Amygdala (tissue), 56 donors: ENCODE measurements at regions not wholly inside any gene's neighbourhood (a gene's known extent, or its start where the extent isn't known, plus 50 kb on each side); places are given as distances from the start of the nearest gene placed in this dataset.
A peak's percentile ranks its signal among the peaks of the same experiment; 100 is the strongest.
"Not testable (repeated sequence)": the region's sequence is repeated elsewhere in the genome, so short reads cannot be mapped to it uniquely, and the experiment has no call there.

Experiments
- DNase-seq, 56 donors: peaks; one replicate each; lab custom pipeline; 2025; lab: John Stamatoyannopoulos, UW

DNA sequence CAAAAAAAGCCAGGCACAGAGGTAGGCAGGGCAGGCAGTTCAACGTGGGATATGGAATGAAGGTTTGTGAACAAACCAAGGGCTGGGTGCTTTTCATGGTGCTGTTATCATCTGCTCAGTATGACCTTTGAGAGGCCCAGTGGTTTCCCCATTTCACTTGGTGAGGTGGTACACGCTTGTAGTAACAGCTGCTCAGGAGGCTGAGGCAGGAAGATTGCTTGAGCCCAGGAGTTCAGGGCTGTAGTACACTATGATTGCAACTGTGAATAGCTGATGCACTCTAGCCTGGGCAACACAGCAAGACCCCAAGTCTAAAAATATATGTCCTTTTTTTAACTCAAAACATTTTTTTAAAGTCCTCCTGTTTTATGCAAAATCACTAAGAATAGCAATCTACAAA lies 174.8 kb downstream of the ENC1 start:
- DNase-seq: no peak

DNA sequence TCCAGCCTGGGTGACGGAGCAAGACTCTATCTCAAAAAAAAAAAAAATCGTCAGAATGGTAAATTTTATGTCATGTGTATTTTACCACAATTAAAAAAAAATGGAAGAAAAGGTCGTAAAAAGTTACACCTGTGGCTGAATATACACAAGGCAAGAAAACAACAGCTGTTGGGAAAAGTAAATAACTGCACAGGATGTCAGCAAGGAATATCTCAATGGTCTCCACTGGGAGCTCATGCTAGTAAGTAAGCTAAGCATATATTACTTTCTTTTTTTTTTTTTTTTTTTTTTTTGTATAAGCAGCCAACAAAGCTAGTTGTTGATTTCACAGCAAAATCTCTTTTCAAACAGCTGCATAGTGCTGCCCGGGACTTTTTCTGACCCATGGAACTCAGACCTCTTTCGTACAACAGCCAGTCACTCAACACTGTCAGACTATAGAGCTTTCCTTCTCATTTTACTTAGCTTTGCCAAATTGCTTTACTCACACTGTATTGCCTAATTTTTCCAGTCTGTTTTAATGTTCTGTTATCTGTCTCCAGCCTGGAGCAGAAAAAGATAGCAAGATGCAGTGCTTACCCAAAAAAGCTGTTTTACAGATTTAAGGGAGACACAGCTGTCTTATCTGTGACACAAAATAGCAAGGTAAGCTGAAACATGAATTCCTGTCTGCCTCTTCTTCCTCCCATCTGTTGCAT lies 175.9 kb downstream of the ENC1 start:
- DNase-seq: no peak

GRCh38 chr5:74462356-74462755 lies 178.2 kb downstream of the ENC1 start:
- DNase-seq: no peak

DNA sequence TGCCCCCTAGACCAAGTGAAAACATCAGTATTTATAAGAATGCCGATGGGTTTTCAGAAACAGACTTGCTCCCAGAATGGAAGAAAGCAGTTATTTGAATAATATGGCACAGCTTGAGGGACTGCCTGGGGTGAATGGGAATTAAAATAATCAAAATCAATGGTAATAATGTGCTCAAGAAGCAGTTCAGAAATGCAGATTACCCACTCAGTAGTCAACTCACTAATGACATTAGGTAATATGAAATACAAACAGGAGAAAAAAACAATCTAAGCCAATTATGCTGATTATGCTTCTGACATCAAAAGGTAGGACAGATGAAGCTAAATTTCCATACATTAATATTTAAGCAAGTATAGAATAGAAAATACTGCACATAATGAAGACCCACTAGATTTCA lies 179.3 kb downstream of the ENC1 start:
- DNase-seq: no peak

DNA sequence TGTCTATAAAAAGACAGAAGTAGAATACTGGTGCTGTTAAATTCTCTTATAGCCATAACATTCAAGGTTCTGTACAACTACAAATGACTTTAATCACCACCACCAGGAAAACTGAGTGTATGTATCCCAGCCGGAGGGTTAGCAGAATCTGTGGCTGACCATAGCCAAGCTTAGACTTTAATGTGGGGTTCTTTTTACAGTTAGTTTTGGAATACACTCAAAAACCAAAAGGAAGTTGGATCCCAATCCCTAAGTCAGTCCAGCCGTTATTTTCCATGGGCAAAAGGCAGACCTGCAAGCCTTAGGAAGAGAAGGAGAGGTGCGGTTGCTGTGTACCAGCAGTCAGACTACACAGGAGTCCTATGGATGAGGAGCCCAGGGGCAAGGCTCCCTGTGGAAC lies 179.8 kb downstream of the ENC1 start:
- DNase-seq: no peak

DNA sequence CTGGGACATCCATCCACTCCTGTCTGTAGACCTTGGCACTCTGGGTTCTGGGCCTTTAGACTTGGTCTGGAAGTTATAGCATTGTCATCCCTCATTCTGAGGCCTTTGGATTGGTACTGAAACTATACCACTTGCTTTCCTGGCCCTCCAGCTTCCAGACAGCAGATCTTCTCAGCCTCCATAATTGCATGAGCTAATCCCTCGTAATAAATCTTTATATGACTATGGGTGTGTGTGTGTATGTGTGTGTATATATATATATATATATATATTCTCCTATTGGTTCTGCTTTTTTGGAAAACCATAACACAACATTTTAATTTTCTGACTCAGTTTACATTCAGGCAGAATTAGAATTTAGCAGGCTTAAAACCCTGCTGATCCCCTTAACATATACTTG lies 180.5 kb downstream of the ENC1 start:
- no peak for DNase-seq

- no peak for DNase-seq
Measured at GRCh38 chr5:74457876-74458275, 182.7 kb downstream of the ENC1 start.

- DNase-seq: no peak
Measured at GRCh38 chr5:74454263-74455030, 186.1 kb downstream of the ENC1 start.

- no peak for DNase-seq
Measured at GRCh38 chr5:74452856-74453255, 187.7 kb downstream of the ENC1 start.

DNA sequence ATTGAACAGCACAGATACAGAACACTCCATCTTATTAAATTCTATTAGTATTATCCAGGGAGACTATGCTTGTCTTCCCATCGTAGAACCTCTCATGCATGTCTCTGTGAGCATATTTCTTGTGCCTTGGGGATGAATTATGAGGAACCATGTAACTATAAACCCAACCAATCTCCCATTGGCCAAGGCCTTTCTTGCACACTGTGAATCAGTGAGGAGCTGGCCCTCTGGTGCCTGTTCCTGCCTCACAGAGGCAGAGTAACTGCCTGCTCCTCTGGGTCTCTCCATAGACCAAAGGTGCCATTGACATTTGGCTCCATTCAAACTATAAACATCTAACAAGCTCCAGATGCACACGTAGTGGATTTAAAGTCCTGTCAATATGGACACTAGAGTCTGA lies 190.4 kb downstream of the ENC1 start:
- DNase-seq: no peak

DNA sequence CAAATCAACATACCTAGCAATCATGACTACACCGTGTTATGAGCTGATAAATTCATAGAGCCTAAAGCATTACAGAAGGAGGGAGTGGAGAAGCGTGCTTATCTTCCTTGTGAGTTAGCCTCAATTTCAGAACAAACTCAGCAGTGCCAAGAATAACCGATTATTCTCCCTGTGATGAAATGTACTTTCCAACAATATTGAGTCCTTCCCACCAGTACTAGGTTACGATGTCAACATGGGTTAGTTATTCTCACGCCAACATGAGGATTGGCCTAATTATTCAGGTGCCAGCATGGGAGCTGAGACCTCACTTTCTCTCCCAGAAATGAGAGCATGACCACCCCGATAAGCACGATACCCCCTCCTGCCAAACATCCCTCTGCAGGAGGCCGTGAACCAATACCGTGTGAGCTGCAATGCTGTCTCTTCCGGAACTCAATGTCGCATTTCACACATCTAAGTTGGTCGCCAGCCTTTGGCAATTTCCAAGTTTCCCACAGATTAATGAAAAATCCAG lies 193.7 kb downstream of the ENC1 start:
- no peak for DNase-seq

DNA sequence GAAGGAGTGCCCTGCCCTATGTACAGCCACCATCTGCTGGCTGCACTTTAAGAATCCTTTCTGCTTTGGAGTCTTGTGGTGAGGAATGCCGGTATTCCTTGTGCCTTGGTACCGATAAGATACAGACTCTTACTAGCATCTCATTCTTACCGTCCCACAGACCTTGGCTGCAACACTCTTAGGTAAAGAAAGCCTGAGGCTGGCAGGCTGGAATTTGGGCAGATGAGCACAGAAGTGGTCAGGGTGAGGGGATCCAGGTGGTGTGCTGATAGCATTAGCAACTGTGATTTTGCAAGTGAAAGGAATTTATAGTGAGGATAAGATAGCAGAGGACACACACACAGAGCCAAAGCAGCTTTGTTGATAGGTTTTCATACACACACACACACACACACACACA lies 198.1 kb downstream of the ENC1 start:
- DNase-seq: no peak

DNA sequence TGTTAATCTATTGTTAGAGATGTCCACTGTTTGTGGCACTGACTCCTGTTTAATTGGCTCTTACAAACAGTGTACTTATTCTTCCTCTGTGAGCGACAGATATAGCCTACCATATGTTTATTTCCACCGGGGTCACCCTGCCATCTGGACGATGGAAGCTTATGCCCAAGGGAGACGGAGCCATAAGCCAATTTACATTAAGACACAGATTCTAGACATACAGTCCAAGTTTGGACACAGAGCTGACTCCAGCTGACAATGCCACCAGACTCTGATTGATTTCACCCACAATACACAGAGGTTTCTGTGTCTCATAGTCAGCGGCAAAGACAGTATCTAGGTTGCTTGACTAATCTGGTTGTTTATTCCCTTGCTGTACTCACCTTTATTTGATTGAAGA lies 198.9 kb downstream of the ENC1 start:
- no peak for DNase-seq

GRCh38 chr5:74440341-74440740 lies 200.2 kb downstream of the ENC1 start:
- no peak for DNase-seq

DNA sequence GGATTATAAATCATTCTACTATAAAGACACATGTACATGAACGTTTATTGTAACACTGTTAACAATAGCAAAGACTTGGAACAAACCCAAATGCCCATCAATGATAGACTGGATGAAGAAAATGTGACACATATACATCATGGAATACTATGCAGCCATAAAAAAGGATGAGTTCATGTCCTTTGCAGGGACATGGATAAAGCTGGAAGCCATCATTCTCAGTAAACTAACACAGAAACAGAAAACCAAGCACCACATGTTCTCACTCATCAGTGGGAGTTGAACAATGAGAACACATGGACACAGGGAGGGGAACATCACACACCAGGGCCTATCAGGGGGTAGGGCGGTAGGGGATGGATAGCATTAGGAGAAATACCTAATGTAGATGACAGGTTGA lies 202.7 kb downstream of the ENC1 start:
- not testable (repeated sequence) for DNase-seq

- DNase-seq: peak in 3 of 56 donors; percentile 4 to 15 (median 7)
Measured at GRCh38 chr5:74433896-74434829, 206.4 kb downstream of the ENC1 start.

GRCh38 chr5:74433255-74433895 lies 207.2 kb downstream of the ENC1 start:
- DNase-seq: peak in 1 of 56 donors; percentile 22

DNA sequence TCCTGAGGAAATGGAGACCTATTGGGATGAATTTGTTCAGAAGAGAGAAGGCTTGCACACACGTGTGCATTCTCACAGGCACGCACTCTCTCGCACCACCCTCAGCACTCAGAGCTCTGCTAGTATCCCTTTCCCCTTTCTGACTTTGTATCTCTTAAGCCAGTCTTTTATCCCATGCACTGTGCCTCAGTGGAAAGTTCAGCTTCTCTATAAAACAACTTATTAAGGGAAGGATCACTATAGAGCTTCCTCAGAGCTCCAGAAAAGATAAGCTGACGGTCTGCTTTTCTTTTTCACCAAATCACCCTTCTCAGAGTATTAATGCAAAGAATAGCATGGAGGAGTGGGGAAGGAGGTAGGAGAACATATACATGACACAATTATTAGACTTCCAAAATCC lies 207.8 kb downstream of the ENC1 start:
- DNase-seq: no peak

DNA sequence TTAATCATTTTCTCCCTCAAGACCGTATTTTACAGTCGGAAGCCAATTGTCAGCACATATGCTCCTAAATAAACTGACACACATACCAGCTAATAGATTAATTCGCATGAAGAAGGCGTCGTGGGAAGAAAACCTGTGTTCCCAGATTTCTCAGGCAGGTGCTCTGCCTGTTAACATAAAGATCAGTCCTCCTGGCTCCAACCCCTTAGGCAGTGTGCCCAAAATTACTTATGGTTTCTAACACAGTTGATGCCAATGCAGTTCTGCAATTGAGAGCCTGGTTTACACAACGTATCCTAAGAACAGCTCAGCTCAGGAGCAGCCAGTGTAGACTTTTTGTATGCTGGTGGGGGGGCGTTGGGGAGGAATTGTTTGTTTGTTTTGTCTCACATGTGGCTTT lies 208.3 kb downstream of the ENC1 start:
- no peak for DNase-seq

DNA sequence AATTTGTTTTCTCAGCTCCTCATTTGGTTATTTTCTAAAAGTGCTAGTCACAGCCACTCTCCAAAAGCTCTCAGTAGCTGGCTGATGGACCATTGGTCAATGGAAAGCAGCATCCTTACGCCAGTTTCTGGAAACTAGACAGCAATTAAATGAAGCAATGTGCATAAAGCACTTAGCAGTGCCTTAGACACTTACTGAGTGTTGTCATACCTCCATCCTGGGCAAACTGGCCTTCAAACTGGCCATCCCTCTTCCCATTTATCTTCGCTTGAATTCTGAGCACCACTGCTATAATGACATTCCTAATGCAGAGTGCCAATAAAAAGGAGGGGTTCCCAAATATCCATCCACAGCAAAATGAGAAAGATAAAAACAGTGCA lies 209.2 kb downstream of the ENC1 start:
- no peak for DNase-seq
